ENCODE measurements at regions not wholly inside any gene's neighbourhood (a gene's known extent, or its start where the extent isn't known, plus 50 kb on each side); places are given as distances from the start of the nearest gene placed in this dataset.

DNA sequence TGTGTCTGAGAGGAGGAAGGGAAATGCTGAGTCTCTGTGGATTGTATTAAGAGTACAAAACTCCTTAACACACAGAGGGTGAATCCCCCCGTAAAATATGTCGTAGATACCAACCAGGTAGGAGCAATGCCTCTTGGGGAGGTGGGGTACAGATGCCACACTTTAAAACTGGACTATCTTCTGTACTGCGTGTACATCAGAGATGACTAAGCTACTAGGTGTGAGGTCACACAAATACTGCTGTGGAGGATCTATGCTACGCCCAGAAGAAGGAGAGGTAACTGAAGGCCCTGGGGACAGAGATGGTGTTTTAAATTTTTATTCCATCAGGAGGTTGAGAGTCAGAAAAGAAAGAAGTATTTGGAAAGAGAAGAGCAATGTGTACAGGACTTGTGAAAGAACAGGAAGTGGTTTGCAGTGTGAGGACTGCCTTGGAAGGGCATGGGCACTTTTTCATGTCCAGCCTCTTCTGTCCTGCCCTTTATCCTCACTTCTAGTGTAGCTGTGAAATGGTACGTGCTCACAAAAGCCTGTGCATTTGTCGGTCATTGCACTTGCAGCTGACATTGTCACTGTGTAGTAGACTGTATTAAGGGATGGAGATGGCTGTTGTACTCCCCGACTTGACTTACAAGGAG, 287.8 kb upstream of the CHRM3 start:
- DNase-seq (ENCODE audit: low spot score) (no peak), ATAC-seq (no peak), FAIRE-seq (no peak)
- H3K4me1 ChIP-seq (ENCODE audit: insufficient read depth, low read length) = no peaks in the 10 kb centered on the region
- H3K27me3 ChIP-seq (ENCODE audit: control insufficient read depth in 1 of 2, insufficient read depth in 2 of 2, low read length in 2 of 2) = no peaks in the 10 kb centered on the region
- no peaks in the 10 kb centered on the region for H3K79me2 ChIP-seq (ENCODE audit: insufficient read depth, low read length)
- H3K9ac ChIP-seq (ENCODE audit: insufficient read depth, low read depth, low read length) = no peak overlapping the region
- peaks cover 71% of the 10 kb centered on the region for H3K9me3 ChIP-seq (ENCODE audit: low read length)
- intact Hi-C loops (cut with micrococcal nuclease; ENCODE audit: unreplicated experiment) (no loop called here), in situ Hi-C loops (cut with HindIII; ENCODE audit: extremely low pct_ligation_motif_present, low pct_unique_long_range_greater_than_20kb) (no loop called here)
- H3K36me3 ChIP-seq (replicated peaks in 1 of 2; ENCODE audit: control insufficient read depth in 1 of 2, insufficient read depth in 2 of 2, low read length in 2 of 2) = no peaks in the 10 kb centered on the region
- ChIA-PET POLR2A (no interaction called here), CTCF (ENCODE audit: low intra/inter-chr PET ratio, low total read pairs) (no interaction called here)
- H2AFZ ChIP-seq (ENCODE audit: low read length) = no peak overlapping the region
- no peaks in the 10 kb centered on the region for H4K20me1 ChIP-seq (ENCODE audit: insufficient read depth, low read length)
- 8% methylated on average over 7 of the region's 7 CpGs for WGBS (ENCODE audit: low lambda C conversion rate)
- H3K4me3 ChIP-seq (replicated peaks in 1 of 3; ENCODE audit: insufficient read depth in 1 of 3, low read depth in 2 of 3, low read length in 3 of 3) = no peak overlapping the region
- no peak overlapping the region for H3K4me2 ChIP-seq (ENCODE audit: low read depth, low read length)
- TF ChIP-seq SP2 (CRISPR knock-in tag; IDR thresholded peaks at IDR 0.05) = no peak
- TF ChIP-seq, protein P1, sequence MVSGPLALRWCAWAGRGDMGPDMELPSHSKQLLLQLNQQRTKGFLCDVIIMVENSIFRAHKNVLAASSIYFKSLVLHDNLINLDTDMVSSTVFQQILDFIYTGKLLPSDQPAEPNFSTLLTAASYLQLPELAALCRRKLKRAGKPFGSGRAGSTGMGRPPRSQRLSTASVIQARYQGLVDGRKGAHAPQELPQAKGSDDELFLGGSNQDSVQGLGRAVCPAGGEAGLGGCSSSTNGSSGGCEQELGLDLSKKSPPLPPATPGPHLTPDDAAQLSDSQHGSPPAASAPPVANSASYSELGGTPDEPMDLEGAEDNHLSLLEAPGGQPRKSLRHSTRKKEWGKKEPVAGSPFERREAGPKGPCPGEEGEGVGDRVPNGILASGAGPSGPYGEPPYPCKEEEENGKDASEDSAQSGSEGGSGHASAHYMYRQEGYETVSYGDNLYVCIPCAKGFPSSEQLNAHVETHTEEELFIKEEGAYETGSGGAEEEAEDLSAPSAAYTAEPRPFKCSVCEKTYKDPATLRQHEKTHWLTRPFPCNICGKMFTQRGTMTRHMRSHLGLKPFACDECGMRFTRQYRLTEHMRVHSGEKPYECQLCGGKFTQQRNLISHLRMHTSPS (CRISPR knock-in tag; IDR thresholded peaks at IDR 0.05; ENCODE audit: low read depth) = no peak
- TF ChIP-seq, protein P2, sequence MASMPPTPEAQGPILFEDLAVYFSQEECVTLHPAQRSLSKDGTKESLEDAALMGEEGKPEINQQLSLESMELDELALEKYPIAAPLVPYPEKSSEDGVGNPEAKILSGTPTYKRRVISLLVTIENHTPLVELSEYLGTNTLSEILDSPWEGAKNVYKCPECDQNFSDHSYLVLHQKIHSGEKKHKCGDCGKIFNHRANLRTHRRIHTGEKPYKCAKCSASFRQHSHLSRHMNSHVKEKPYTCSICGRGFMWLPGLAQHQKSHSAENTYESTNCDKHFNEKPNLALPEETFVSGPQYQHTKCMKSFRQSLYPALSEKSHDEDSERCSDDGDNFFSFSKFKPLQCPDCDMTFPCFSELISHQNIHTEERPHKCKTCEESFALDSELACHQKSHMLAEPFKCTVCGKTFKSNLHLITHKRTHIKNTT (CRISPR knock-in tag; IDR thresholded peaks at IDR 0.05) = no peak
- TF ChIP-seq HOXA3 (CRISPR knock-in tag; IDR thresholded peaks at IDR 0.05) = no peak
- TF ChIP-seq SAFB2 (CRISPR knock-in tag; IDR thresholded peaks at IDR 0.05; ENCODE audit: borderline replicate concordance, low read depth) = no peak
- TF ChIP-seq KDM1A (CRISPR knock-in tag; IDR thresholded peaks at IDR 0.05) = no peak
- TF ChIP-seq, protein P3, sequence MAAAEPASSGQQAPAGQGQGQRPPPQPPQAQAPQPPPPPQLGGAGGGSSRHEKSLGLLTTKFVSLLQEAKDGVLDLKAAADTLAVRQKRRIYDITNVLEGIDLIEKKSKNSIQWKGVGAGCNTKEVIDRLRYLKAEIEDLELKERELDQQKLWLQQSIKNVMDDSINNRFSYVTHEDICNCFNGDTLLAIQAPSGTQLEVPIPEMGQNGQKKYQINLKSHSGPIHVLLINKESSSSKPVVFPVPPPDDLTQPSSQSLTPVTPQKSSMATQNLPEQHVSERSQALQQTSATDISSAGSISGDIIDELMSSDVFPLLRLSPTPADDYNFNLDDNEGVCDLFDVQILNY (CRISPR knock-in tag; conservative IDR thresholded peaks at IDR 0.05) = no peak
- TF ChIP-seq NPAS2 (CRISPR knock-in tag; IDR thresholded peaks at IDR 0.05; ENCODE audit: borderline replicate concordance) = no peak
- TF ChIP-seq, protein P4, sequence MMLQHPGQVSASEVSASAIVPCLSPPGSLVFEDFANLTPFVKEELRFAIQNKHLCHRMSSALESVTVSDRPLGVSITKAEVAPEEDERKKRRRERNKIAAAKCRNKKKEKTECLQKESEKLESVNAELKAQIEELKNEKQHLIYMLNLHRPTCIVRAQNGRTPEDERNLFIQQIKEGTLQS (CRISPR knock-in tag; IDR thresholded peaks at IDR 0.05) = no peak
- TF ChIP-seq, protein P5, sequence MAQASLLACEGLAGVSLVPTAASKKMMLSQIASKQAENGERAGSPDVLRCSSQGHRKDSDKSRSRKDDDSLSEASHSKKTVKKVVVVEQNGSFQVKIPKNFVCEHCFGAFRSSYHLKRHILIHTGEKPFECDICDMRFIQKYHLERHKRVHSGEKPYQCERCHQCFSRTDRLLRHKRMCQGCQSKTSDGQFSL (CRISPR knock-in tag; IDR thresholded peaks at IDR 0.05) = no peak
- TF ChIP-seq RFX5 (IDR thresholded peaks at IDR 0.05; ENCODE audit: low read depth, low read length) = no peak
- TF ChIP-seq, protein P6, sequence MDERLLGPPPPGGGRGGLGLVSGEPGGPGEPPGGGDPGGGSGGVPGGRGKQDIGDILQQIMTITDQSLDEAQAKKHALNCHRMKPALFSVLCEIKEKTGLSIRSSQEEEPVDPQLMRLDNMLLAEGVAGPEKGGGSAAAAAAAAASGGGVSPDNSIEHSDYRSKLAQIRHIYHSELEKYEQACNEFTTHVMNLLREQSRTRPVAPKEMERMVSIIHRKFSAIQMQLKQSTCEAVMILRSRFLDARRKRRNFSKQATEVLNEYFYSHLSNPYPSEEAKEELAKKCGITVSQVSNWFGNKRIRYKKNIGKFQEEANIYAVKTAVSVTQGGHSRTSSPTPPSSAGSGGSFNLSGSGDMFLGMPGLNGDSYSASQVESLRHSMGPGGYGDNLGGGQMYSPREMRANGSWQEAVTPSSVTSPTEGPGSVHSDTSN (CRISPR knock-in tag; IDR thresholded peaks at IDR 0.05) = no peak
- no peak for TF ChIP-seq ZNF282 (IDR thresholded peaks at IDR 0.05; ENCODE audit: partially characterized antibody)
- no peak for TF ChIP-seq NONO (IDR thresholded peaks at IDR 0.05)
- TF ChIP-seq NONO (CRISPR knock-in tag; conservative IDR thresholded peaks at IDR 0.05) = no peak
- TF ChIP-seq CHCHD3 (CRISPR knock-in tag; IDR thresholded peaks at IDR 0.05) = no peak
- no peak for TF ChIP-seq ATF7-NPFF (CRISPR knock-in tag; IDR thresholded peaks at IDR 0.05; ENCODE audit: low read depth)
- BruUV-seq (replicated peaks) = no TSS peak
- H3K27ac ChIP-seq (ENCODE audit: extremely low read length, insufficient read depth, low read length) = no peak overlapping the region
